ENCODE measurements at regions not wholly inside any gene's neighbourhood (a gene's known extent, or its start where the extent isn't known, plus 50 kb on each side); places are given as distances from the start of the nearest gene placed in this dataset.

GRCh38 chr2:59724746-59725145 is 828.7 kb downstream of the BCL11A start:
- Histone ChIP-seq H3K4me2 (no peak overlapping the region), H2AFZ (no peak overlapping the region), H3F3A (ENCODE audit: insufficient read depth, low read depth) (no peaks in the 10 kb centered on the region), H3K27ac (no peak overlapping the region), H3K27me3 (ENCODE audit: insufficient read depth, low read depth) (0 out of 2 replicates have a peak, but pooled peaks cover 7% of the 10 kb centered on the region), H3K4me3 (no peak overlapping the region), H3K4me1 (replicated peaks; ENCODE audit: insufficient read depth) (no peaks in the 10 kb centered on the region), H3K79me2 (ENCODE audit: low read depth) (no peaks in the 10 kb centered on the region), H3K36me3 (ENCODE audit: low read depth) (no peaks in the 10 kb centered on the region), H3K9me3 (ENCODE audit: insufficient read depth, low read depth) (no peaks in the 10 kb centered on the region), H3K9me2 (ENCODE audit: insufficient read depth) (no peaks in the 10 kb centered on the region), H4K20me1 (ENCODE audit: insufficient read depth) (no peaks in the 10 kb centered on the region)
- no peak for DNase-seq
- ChIA-PET POLR2A (ENCODE audit: unreplicated experiment) (interaction anchor here (0.6 kb wide), 1 partner anchor 150 kb away, joined by 4 read pairs; no protein-coding TSS in a partner anchor), CTCF (no interaction called here)
- no TSS peak for BruUV-seq (replicated peaks)
- intact Hi-C loops (cut with micrococcal nuclease; ENCODE audit: unreplicated experiment), result no loop called here
- no peak for TF ChIP-seq EZH2 (IDR thresholded peaks at IDR 0.05; ENCODE audit: low read depth)
- no peak for TF ChIP-seq CTCF (conservative IDR thresholded peaks at IDR 0.05)

GRCh38 chr2:59720296-59720866 is 833.1 kb downstream of the BCL11A start:
- no peaks in the 10 kb centered on the region for H4K20me1 ChIP-seq (ENCODE audit: insufficient read depth)
- BruUV-seq (replicated peaks), result no TSS peak
- H3K4me3 ChIP-seq, result no peak overlapping the region
- intact Hi-C loops (cut with micrococcal nuclease; ENCODE audit: unreplicated experiment), result no loop called here
- H3K9me2 ChIP-seq (ENCODE audit: insufficient read depth), result no peaks in the 10 kb centered on the region
- H3K27me3 ChIP-seq (ENCODE audit: insufficient read depth, low read depth), result no peaks in the 10 kb centered on the region
- no peak for DNase-seq
- no peaks in the 10 kb centered on the region for H3K4me1 ChIP-seq (replicated peaks; ENCODE audit: insufficient read depth)
- ChIA-PET POLR2A (ENCODE audit: unreplicated experiment) (no interaction called here), CTCF (no interaction called here)
- no peak overlapping the region for H3K27ac ChIP-seq
- no peak for TF ChIP-seq CTCF (conservative IDR thresholded peaks at IDR 0.05)
- no peak for TF ChIP-seq EZH2 (IDR thresholded peaks at IDR 0.05; ENCODE audit: low read depth)
- H3K36me3 ChIP-seq (ENCODE audit: low read depth), result no peaks in the 10 kb centered on the region
- H3F3A ChIP-seq (ENCODE audit: insufficient read depth, low read depth), result no peaks in the 10 kb centered on the region
- H2AFZ ChIP-seq, result no peak overlapping the region
- no peaks in the 10 kb centered on the region for H3K79me2 ChIP-seq (ENCODE audit: low read depth)
- no peaks in the 10 kb centered on the region for H3K9me3 ChIP-seq (ENCODE audit: insufficient read depth, low read depth)
- no peak overlapping the region for H3K4me2 ChIP-seq

- Histone ChIP-seq H3K9me3 (ENCODE audit: insufficient read depth, low read depth) (no peaks in the 10 kb centered on the region), H3K4me2 (no peak overlapping the region), H3K79me2 (ENCODE audit: low read depth) (no peaks in the 10 kb centered on the region), H3K27ac (no peak overlapping the region), H3K9me2 (ENCODE audit: insufficient read depth) (no peaks in the 10 kb centered on the region), H3F3A (ENCODE audit: insufficient read depth, low read depth) (no peaks in the 10 kb centered on the region), H3K4me3 (no peak overlapping the region), H3K4me1 (replicated peaks; ENCODE audit: insufficient read depth) (no peaks in the 10 kb centered on the region), H3K27me3 (ENCODE audit: insufficient read depth, low read depth) (no peaks in the 10 kb centered on the region), H3K36me3 (ENCODE audit: low read depth) (no peaks in the 10 kb centered on the region), H2AFZ (no peak overlapping the region), H4K20me1 (ENCODE audit: insufficient read depth) (no peaks in the 10 kb centered on the region)
- no peak for TF ChIP-seq CTCF (conservative IDR thresholded peaks at IDR 0.05)
- TF ChIP-seq EZH2 (IDR thresholded peaks at IDR 0.05; ENCODE audit: low read depth), result no peak
- POLR2A ChIA-PET (ENCODE audit: unreplicated experiment), result no interaction called here
- CTCF ChIA-PET, result no interaction called here
- DNase-seq, result no peak
- intact Hi-C loops (cut with micrococcal nuclease; ENCODE audit: unreplicated experiment), result no loop called here
- no TSS peak for BruUV-seq (replicated peaks)
Observed at GRCh38 chr2:59713577-59713976, 839.9 kb downstream of the BCL11A start.

Measured in PC-9 (cell line).